ENCODE measurements at regions not wholly inside any gene's neighbourhood (a gene's known extent, or its start where the extent isn't known, plus 50 kb on each side); places are given as distances from the start of the nearest gene placed in this dataset.

- TF ChIP-seq CTCF (IDR thresholded peaks at IDR 0.05) (no peak), POLR2A (IDR thresholded peaks at IDR 0.05) (no peak)
Observed at GRCh38 chr17:34164837-34165236, 90.2 kb upstream of the CCL2 start.

All from testis (tissue), 2 donors.